ENCODE measurements at regions not wholly inside any gene's neighbourhood (a gene's known extent, or its start where the extent isn't known, plus 50 kb on each side); places are given as distances from the start of the nearest gene placed in this dataset.
A peak's percentile ranks its signal among the peaks of the same experiment; 100 is the strongest.

DNA sequence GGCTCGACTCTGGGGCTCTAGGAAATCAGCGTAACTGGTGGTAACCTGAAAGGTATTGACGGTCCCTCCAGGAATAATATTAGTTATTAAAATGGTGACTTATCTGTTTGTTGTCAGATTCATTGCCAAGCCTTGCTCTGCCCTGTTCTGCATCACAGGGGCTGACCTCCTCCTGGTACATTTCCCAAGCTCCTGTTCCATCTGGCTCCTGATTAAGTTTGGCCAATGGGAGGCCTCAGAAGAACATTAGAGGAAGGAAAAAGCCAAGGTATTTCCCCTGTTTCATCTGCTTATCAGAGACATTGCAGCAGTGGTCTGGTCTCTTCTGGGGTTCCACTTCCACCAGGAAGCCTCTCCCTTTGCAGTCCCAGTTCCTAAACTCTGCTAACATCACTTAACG is 527.0 kb downstream of the TNS1 start:
- Histone ChIP-seq H3K27me3 (ENCODE audit: control insufficient read depth, insufficient read depth, low read length) (peaks cover 4% of the 10 kb centered on the region), H3K4me3 (ENCODE audit: low read depth, low read length) (no peak overlapping the region), H3K36me3 (ENCODE audit: control insufficient read depth, insufficient read depth, low read length) (no peaks in the 10 kb centered on the region)
- DNase-seq (ENCODE audit: low read depth) (no peak), FAIRE-seq (no peak)
- TF ChIP-seq, protein P1, sequence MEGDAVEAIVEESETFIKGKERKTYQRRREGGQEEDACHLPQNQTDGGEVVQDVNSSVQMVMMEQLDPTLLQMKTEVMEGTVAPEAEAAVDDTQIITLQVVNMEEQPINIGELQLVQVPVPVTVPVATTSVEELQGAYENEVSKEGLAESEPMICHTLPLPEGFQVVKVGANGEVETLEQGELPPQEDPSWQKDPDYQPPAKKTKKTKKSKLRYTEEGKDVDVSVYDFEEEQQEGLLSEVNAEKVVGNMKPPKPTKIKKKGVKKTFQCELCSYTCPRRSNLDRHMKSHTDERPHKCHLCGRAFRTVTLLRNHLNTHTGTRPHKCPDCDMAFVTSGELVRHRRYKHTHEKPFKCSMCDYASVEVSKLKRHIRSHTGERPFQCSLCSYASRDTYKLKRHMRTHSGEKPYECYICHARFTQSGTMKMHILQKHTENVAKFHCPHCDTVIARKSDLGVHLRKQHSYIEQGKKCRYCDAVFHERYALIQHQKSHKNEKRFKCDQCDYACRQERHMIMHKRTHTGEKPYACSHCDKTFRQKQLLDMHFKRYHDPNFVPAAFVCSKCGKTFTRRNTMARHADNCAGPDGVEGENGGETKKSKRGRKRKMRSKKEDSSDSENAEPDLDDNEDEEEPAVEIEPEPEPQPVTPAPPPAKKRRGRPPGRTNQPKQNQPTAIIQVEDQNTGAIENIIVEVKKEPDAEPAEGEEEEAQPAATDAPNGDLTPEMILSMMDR (IDR thresholded peaks at IDR 0.05; ENCODE audit: insufficient read depth, low read length, severe bottlenecking): no peak

DNA sequence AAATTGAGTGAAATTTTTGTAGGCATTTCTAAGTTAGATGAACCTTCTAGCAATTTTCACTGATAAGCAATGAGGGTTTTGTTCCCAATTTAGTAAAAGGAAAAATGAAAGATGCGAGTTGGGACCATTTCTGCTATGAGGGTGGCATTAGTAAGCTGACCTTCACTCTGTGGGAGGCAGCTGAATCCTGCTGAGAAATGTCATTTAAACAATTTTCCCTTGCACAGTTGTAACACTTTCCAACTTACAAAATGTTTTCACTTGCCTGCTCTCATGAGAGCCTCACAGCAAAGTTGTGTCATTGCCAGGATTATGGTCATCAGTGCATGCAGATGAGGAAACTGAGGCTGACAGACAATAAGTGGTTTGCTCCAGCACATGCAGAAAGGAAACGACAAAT is 527.7 kb downstream of the TNS1 start:
- FAIRE-seq (peak; percentile 73), DNase-seq (ENCODE audit: low read depth) (no peak)
- H3K27me3 ChIP-seq (ENCODE audit: control insufficient read depth, insufficient read depth, low read length): peaks cover 4% of the 10 kb centered on the region
- TF ChIP-seq, protein P1 (IDR thresholded peaks at IDR 0.05; ENCODE audit: insufficient read depth, low read length, severe bottlenecking): no peak
- H3K36me3 ChIP-seq (ENCODE audit: control insufficient read depth, insufficient read depth, low read length): no peaks in the 10 kb centered on the region
- H3K4me3 ChIP-seq (ENCODE audit: low read depth, low read length): no peak overlapping the region

DNA sequence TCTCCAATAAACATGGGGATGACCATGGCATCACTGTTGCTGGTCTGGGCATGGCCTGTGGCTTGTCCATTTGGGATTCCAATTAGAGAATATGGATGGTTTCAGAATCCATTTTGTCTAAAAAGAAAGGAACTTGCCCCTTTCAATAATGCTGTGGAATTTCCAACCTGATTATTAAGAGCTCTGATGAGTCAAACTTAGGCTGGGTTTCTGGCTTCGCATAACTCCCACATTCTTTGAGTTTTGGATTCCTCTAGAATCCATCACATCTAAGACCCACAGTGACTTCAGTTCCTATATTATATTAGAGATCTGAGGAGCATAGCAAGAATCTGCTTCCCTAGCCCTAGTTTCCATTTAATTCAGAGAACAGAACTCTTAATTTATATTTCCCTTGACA is 531.5 kb downstream of the TNS1 start:
- TF ChIP-seq, protein P1 (IDR thresholded peaks at IDR 0.05; ENCODE audit: insufficient read depth, low read length, severe bottlenecking): no peak
- FAIRE-seq (no peak), DNase-seq (ENCODE audit: low read depth) (peak; percentile 22)
- H3K36me3 ChIP-seq (ENCODE audit: control insufficient read depth, insufficient read depth, low read length): no peaks in the 10 kb centered on the region
- peaks cover 4% of the 10 kb centered on the region for H3K27me3 ChIP-seq (ENCODE audit: control insufficient read depth, insufficient read depth, low read length)
- no peak overlapping the region for H3K4me3 ChIP-seq (ENCODE audit: low read depth, low read length)

DNA sequence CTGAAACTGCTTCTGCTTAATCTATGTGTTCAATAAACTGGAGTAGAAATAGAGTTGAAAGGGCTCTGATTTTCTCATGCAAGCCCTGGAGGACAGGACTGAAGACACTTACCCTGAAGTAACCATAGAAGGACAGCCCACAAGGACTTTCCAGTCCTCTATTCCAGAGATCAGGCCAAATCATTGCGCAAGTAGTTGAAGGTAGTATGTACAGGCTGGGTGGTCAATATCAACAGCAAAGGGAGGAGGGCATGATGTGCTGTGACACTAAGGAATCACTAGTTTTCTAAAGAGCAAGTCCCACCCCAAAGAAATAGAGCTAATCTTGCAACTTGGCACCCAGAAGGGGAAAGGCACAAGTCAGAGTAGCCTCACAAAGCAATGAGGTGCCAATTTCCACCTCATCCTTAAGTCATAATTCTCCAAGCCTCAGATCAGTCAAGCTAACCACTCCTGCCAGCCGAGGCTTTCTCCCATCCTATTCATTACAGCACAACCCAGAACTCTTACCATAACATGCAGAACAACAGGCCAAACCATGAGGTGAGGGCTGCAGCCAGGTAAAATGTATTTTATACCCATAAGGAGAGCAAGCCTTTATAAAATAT is 533.5 kb downstream of the TNS1 start:
- Histone ChIP-seq H3K4me3 (ENCODE audit: low read depth, low read length) (no peak overlapping the region), H3K27me3 (ENCODE audit: control insufficient read depth, insufficient read depth, low read length) (peaks cover 4% of the 10 kb centered on the region), H3K36me3 (ENCODE audit: control insufficient read depth, insufficient read depth, low read length) (no peaks in the 10 kb centered on the region)
- no peak for FAIRE-seq
- TF ChIP-seq, protein P1 (IDR thresholded peaks at IDR 0.05; ENCODE audit: insufficient read depth, low read length, severe bottlenecking): no peak
- DNase-seq (ENCODE audit: low read depth): no peak

DNA sequence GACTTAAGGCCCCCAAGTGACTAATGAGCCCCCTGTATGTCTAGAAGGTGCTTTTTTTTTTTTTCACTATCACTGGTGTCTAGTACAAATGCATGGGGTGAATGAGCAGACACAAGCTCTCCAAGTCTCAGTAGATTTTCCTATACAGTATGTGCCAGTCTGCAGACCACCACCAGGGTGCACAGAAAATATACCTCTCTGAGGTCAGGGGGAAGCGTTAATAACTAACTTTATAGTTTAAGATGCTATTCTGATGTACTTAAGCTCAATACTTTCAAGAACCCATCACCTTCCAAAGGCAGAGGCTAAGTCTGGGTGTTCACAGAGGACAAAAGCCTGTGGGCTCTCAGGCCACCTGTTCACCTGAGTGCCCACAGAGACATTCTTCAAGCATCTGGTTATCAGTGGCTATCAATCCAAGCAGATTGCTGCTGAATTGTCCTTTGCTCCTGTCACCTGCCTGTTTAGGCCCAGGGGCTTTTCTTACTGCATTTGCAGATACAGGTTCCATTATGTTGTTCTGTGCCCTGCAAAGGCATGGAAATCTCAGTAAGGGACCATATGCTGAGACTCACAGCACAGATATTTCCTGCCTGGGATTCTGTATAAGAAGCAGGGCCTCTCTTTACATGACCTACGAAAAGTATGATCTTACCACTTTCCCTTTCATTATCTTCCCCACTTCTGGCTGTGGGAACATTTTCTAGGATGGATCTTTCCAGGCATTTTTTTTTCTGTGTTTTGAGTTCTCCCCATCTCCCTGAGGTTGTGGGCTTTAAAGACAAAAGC is 534.6 kb downstream of the TNS1 start:
- no peaks in the 10 kb centered on the region for H3K36me3 ChIP-seq (ENCODE audit: control insufficient read depth, insufficient read depth, low read length)
- H3K4me3 ChIP-seq (ENCODE audit: low read depth, low read length): no peak overlapping the region
- TF ChIP-seq, protein P1 (IDR thresholded peaks at IDR 0.05; ENCODE audit: insufficient read depth, low read length, severe bottlenecking): no peak
- peaks cover 2% of the 10 kb centered on the region for H3K27me3 ChIP-seq (ENCODE audit: control insufficient read depth, insufficient read depth, low read length)
- no peak for DNase-seq (ENCODE audit: low read depth)
- FAIRE-seq: no peak

All from bronchial epithelial cell (primary cell).